Tibial nerve (tissue), 4 donors: ENCODE measurements at regions not wholly inside any gene's neighbourhood (a gene's known extent, or its start where the extent isn't known, plus 50 kb on each side); places are given as distances from the start of the nearest gene placed in this dataset.

Source experiments
- DNase-seq, 2 donors: peaks; one replicate each; pipeline ENCODE4 v3.0.0-alpha.2; 2019; ENCODE audit warnings: low spot score in 2 of 2
- H3K27ac ChIP-seq, 4 donors: fragments of 200-600 bp; sonication (generic) in 3 of 4; one replicate each; pipeline ENCODE4 v1.5.1; 2017 to 2019; ENCODE audit warnings: mild to moderate bottlenecking in 1 of 4
- H3K27me3 ChIP-seq, 2 donors: fragments of 200-600 bp; sonication (generic) in 1 of 2; one replicate each; pipeline versions ENCODE4 v1.5.1 to v1.6.0; 2017 to 2019
- H3K36me3 ChIP-seq, 3 donors: fragments of 200-600 bp; sonication (generic); one replicate each; pipeline ENCODE4 v1.5.1; 2018 to 2019
- H3K4me1 ChIP-seq, 4 donors: fragments of 200-600 bp; sonication (generic) in 3 of 4; one replicate each; pipeline ENCODE4 v1.5.1; 2017 to 2019
- H3K4me3 ChIP-seq, 4 donors: fragments of 200-600 bp; sonication (generic) in 3 of 4; one replicate each; pipeline ENCODE4 v1.5.1; 2017 to 2019; ENCODE audit warnings: mild to moderate bottlenecking in 1 of 4, moderate library complexity in 1 of 4
- H3K9me3 ChIP-seq, 4 donors: fragments of 200-600 bp; sonication (generic) in 3 of 4; one replicate each; pipeline ENCODE4 v1.5.1; 2017 to 2019
- EP300 ChIP-seq, 2 donors: sonication (generic); formaldehyde crosslinking; IDR thresholded peaks; one replicate each; pipeline ENCODE4 v1.6.1; 2017; ENCODE audit warnings: antibody characterized with exemption in 2 of 2, mild to moderate bottlenecking in 1 of 2
- POLR2A ChIP-seq, 2 donors: fragments of 450-650 bp; IDR thresholded peaks; one replicate each; pipeline ENCODE4 v1.6.1; 2017; ENCODE audit warnings: antibody characterized with exemption in 2 of 2, mild to moderate bottlenecking in 2 of 2, moderate library complexity in 2 of 2
- WGBS, 2 donors: methylation state at CpG; one replicate each; pipeline ENCODE4 v1.1.5; 2018; 5-methylcytosine and 5-hydroxymethylcytosine counted together
- TF ChIP-seq, protein P1 (sequence below), 5 experiments: fragments of 200-600 bp in 3 of 5; fragments of 450-650 bp in 2 of 5; sonication (generic) in 3 of 5; IDR thresholded peaks; one replicate each; pipeline ENCODE4 v1.5.1; 2016 to 2019; ENCODE audit warnings: antibody characterized with exemption in 5 of 5, mild to moderate bottlenecking in 3 of 5, moderate library complexity in 2 of 5

GRCh38 chr10:2439983-2440382, 627.4 kb upstream of the PFKP start:
- no peaks in the 10 kb centered on the region for H3K36me3 ChIP-seq
- H3K4me1 ChIP-seq = no peaks in the 10 kb centered on the region
- TF ChIP-seq, protein P1, sequence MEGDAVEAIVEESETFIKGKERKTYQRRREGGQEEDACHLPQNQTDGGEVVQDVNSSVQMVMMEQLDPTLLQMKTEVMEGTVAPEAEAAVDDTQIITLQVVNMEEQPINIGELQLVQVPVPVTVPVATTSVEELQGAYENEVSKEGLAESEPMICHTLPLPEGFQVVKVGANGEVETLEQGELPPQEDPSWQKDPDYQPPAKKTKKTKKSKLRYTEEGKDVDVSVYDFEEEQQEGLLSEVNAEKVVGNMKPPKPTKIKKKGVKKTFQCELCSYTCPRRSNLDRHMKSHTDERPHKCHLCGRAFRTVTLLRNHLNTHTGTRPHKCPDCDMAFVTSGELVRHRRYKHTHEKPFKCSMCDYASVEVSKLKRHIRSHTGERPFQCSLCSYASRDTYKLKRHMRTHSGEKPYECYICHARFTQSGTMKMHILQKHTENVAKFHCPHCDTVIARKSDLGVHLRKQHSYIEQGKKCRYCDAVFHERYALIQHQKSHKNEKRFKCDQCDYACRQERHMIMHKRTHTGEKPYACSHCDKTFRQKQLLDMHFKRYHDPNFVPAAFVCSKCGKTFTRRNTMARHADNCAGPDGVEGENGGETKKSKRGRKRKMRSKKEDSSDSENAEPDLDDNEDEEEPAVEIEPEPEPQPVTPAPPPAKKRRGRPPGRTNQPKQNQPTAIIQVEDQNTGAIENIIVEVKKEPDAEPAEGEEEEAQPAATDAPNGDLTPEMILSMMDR (IDR thresholded peaks at IDR 0.05) = no peak
- TF ChIP-seq EP300 (IDR thresholded peaks at IDR 0.05) (no peak), POLR2A (IDR thresholded peaks at IDR 0.05) (no peak)
- 58 to 72% methylated on average over 4 of the region's 4 CpGs for WGBS, 2 donors
- no peak for DNase-seq
- H3K27ac ChIP-seq = no peak overlapping the region
- H3K4me3 ChIP-seq = no peak overlapping the region
- no peaks in the 10 kb centered on the region for H3K9me3 ChIP-seq
- H3K27me3 ChIP-seq = no peaks in the 10 kb centered on the region

GRCh38 chr10:2439000-2439399, 628.3 kb upstream of the PFKP start:
- DNase-seq = no peak
- no peak for TF ChIP-seq POLR2A (IDR thresholded peaks at IDR 0.05)
- TF ChIP-seq, protein P1 (IDR thresholded peaks at IDR 0.05) = no peak
- no peak for TF ChIP-seq EP300 (IDR thresholded peaks at IDR 0.05)
- Histone ChIP-seq H3K4me1 (no peaks in the 10 kb centered on the region), H3K9me3 (no peaks in the 10 kb centered on the region), H3K4me3 (no peak overlapping the region), H3K27me3 (no peaks in the 10 kb centered on the region), H3K27ac (no peak overlapping the region), H3K36me3 (no peaks in the 10 kb centered on the region)
- 50 to 67% methylated on average over 8 of the region's 8 CpGs for WGBS, 2 donors

DNA sequence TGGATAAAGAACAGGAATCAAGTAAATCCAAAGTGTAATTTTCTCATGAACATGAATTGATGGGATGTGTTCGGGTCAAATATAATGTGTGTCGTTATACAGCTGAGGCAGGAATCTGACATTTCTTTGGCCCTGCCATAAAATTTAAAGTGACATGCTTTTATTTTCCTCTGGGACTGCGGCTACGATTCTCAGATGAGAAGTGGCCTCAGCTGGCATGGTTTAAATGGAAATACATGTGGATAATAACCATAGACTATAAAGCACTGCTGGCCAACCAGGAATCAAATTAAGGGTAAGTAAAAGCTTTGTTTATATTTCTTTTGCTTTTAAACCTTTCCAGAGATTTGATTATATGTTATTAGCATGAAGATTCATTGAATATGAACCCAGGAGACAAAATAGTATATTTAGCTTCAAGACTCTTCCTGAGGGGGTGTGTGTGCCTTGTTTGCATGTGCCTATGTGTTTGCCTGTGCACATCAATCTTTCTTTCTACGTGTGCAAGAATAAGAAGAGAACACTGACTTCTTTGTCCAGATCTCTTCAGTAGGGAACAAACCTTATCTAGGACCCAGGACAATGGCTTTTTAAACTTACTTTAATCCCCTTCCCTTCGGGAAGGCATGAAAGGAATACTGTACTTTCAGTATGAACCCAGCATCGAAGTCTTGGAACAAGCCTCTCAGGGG, 629.0 kb upstream of the PFKP start:
- DNase-seq = no peak
- 33 to 34% methylated on average over 7 of the region's 7 CpGs for WGBS, 2 donors
- TF ChIP-seq EP300 (IDR thresholded peaks at IDR 0.05) (no peak), POLR2A (IDR thresholded peaks at IDR 0.05) (no peak)
- TF ChIP-seq, protein P1 (IDR thresholded peaks at IDR 0.05) = no peak
- Histone ChIP-seq H3K9me3 (no peaks in the 10 kb centered on the region), H3K27ac (no peak overlapping the region), H3K4me3 (no peak overlapping the region), H3K27me3 (no peaks in the 10 kb centered on the region), H3K4me1 (no peaks in the 10 kb centered on the region), H3K36me3 (no peaks in the 10 kb centered on the region)

- no peaks in the 10 kb centered on the region for H3K9me3 ChIP-seq
- H3K27me3 ChIP-seq = no peaks in the 10 kb centered on the region
- DNase-seq = no peak
- H3K36me3 ChIP-seq = no peaks in the 10 kb centered on the region
- TF ChIP-seq, protein P1 (IDR thresholded peaks at IDR 0.05) = no peak
- TF ChIP-seq EP300 (IDR thresholded peaks at IDR 0.05) (no peak), POLR2A (IDR thresholded peaks at IDR 0.05) (no peak)
- WGBS, 2 donors = 90 to 95% methylated on average over 11 of the region's 11 CpGs
- no peak overlapping the region for H3K27ac ChIP-seq
- no peak overlapping the region for H3K4me3 ChIP-seq
- H3K4me1 ChIP-seq = no peaks in the 10 kb centered on the region
These were observed 630.4 kb upstream of the PFKP start for GRCh38 chr10:2436933-2437332.

DNA sequence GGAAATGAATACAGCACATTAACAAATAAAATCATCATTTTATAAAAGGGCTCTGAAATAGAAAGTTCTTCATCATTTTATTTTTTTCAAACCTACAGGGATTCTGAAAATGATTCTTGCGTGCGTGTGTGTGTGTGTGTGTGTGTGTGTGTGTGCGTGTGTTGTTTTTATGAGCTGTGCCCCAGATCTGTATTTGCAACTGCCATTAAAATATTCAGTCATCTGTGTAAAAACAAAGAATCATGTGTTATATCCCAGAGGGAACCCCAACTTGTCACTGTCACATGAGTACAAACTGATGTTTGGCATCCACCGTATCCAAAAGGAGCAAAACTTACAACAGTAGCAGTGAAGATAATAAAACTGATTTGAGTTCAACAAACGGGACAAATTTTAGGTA, 635.4 kb upstream of the PFKP start:
- TF ChIP-seq EP300 (IDR thresholded peaks at IDR 0.05) = no peak
- no peak for TF ChIP-seq POLR2A (IDR thresholded peaks at IDR 0.05)
- Histone ChIP-seq H3K27me3 (no peaks in the 10 kb centered on the region), H3K4me3 (no peak overlapping the region), H3K9me3 (no peaks in the 10 kb centered on the region), H3K27ac (no peak overlapping the region), H3K4me1 (no peaks in the 10 kb centered on the region), H3K36me3 (no peaks in the 10 kb centered on the region)
- WGBS, 2 donors = 27 to 40% methylated on average over 5 of the region's 5 CpGs
- no peak for DNase-seq
